Sigmoid colon (tissue), 4 donors: ENCODE measurements at regions not wholly inside any gene's neighbourhood (a gene's known extent, or its start where the extent isn't known, plus 50 kb on each side); places are given as distances from the start of the nearest gene placed in this dataset.

ENCODE experiments used
- POLR2A ChIP-seq, 2 donors: fragments of 450-650 bp; IDR thresholded peaks; one replicate each; pipeline ENCODE4 v1.6.1; 2016; ENCODE audit warnings: antibody characterized with exemption in 2 of 2, mild to moderate bottlenecking in 2 of 2, moderate library complexity in 2 of 2
- POLR2AphosphoS5 ChIP-seq, 4 donors: sonication (generic); formaldehyde crosslinking; IDR thresholded peaks; one replicate each; pipeline ENCODE4 v1.6.1; 2017; ENCODE audit warnings: antibody characterized with exemption in 4 of 4
- TF ChIP-seq, protein P1 (sequence below), 4 experiments: fragments of 450-650 bp in 3 of 4; fragments of 200-600 bp in 1 of 4; IDR thresholded peaks; one replicate each; pipeline ENCODE4 v1.5.1; 2016 to 2019; ENCODE audit warnings: antibody characterized with exemption in 4 of 4, mild to moderate bottlenecking in 3 of 4, moderate library complexity in 2 of 4

GRCh38 chr3:87550892-87551291, 274.5 kb upstream of the POU1F1 start:
- TF ChIP-seq, protein P1, sequence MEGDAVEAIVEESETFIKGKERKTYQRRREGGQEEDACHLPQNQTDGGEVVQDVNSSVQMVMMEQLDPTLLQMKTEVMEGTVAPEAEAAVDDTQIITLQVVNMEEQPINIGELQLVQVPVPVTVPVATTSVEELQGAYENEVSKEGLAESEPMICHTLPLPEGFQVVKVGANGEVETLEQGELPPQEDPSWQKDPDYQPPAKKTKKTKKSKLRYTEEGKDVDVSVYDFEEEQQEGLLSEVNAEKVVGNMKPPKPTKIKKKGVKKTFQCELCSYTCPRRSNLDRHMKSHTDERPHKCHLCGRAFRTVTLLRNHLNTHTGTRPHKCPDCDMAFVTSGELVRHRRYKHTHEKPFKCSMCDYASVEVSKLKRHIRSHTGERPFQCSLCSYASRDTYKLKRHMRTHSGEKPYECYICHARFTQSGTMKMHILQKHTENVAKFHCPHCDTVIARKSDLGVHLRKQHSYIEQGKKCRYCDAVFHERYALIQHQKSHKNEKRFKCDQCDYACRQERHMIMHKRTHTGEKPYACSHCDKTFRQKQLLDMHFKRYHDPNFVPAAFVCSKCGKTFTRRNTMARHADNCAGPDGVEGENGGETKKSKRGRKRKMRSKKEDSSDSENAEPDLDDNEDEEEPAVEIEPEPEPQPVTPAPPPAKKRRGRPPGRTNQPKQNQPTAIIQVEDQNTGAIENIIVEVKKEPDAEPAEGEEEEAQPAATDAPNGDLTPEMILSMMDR (IDR thresholded peaks at IDR 0.05): no peak
- TF ChIP-seq POLR2A (IDR thresholded peaks at IDR 0.05): no peak
- no peak for TF ChIP-seq POLR2AphosphoS5 (IDR thresholded peaks at IDR 0.05)
